B cell (primary cell): ENCODE measurements at regions not wholly inside any gene's neighbourhood (a gene's known extent, or its start where the extent isn't known, plus 50 kb on each side); places are given as distances from the start of the nearest gene placed in this dataset.

Experiments used
- ATAC-seq: fragments of 200-7000 bp; cut with Tn5 transposase; one replicate; pipeline ENCODE4 v1.10.0; 2021; ENCODE audit warnings: low read depth, mild to moderate bottlenecking, moderate number of reproducible peaks, moderate library complexity
- CTCF ChIA-PET: fragments of 350-600 bp; sonication (Branson Sonifier 250); formaldehyde crosslinking; loops from one replicate; lab custom pipeline; 2021; ENCODE audit warnings: antibody characterized with exemption, inconsistent platforms; lab: Charles Lee
- POLR2A ChIA-PET: fragments of 350-600 bp; sonication (Branson Sonifier 250); formaldehyde crosslinking; loops from one replicate; lab custom pipeline; 2021; ENCODE audit warnings: antibody characterized with exemption; lab: Charles Lee
- DNase-seq: peaks from one replicate; pipeline ENCODE4 v3.0.0; 2013
- H2AFZ ChIP-seq: 2 replicates; pipeline ENCODE4 v1.6.1; 2012; ENCODE audit warnings: mild to moderate bottlenecking, low read depth, low read length; ENCODE audit not compliant: insufficient read depth, poor library complexity, severe bottlenecking
- H3K27ac ChIP-seq, 2 donors: 1 replicate in 1 of 2; 2 replicates in 1 of 2; pipeline ENCODE4 v1.5.1; 2012 to 2013; ENCODE audit warnings: low read length in 2 of 2, mild to moderate bottlenecking in 2 of 2, moderate library complexity in 1 of 2
- H3K27me3 ChIP-seq, 4 experiments: fragments of 200-600 bp in 1 of 4; sonication (generic) in 1 of 4; replicated peaks in 1 of 4; 1 replicate in 2 of 4; 2 replicates in 2 of 4; pipeline versions ENCODE4 v1.6.1 to v1.7.0; 2013 to 2016; ENCODE audit warnings: low read length in 3 of 4, mild to moderate bottlenecking in 2 of 4, mixed read lengths in 1 of 4, moderate library complexity in 1 of 4; ENCODE audit not compliant: insufficient read depth in 4 of 4, control insufficient read depth in 3 of 4; ENCODE audit errors: control extremely low read depth in 1 of 4
- H3K36me3 ChIP-seq, 2 experiments: replicated peaks in 1 of 2; 1 replicate in 1 of 2; 2 replicates in 1 of 2; pipeline versions ENCODE4 v1.6.1 to v1.7.1; 2013; ENCODE audit warnings: low read length in 1 of 2; ENCODE audit not compliant: insufficient read depth in 2 of 2, control insufficient read depth in 1 of 2; ENCODE audit errors: control extremely low read depth in 1 of 2, extremely low read depth in 1 of 2
- H3K4me1 ChIP-seq, 2 donors: fragments of 200-600 bp in 1 of 2; sonication (generic) in 1 of 2; 1 replicate in 1 of 2; 2 replicates in 1 of 2; pipeline versions ENCODE4 v1.5.1 to v1.6.1; 2013 to 2017; ENCODE audit warnings: low read length in 2 of 2; ENCODE audit not compliant: control insufficient read depth in 2 of 2, insufficient read depth in 2 of 2
- H3K4me2 ChIP-seq: replicated peaks from 2 replicates; pipeline ENCODE3; 2012; ENCODE audit warnings: mild to moderate bottlenecking, low read depth, low read length; ENCODE audit not compliant: poor library complexity, severe bottlenecking
- H3K4me3 ChIP-seq, 5 experiments: fragments of 200-600 bp in 1 of 5; sonication (generic) in 1 of 5; 1 replicate in 3 of 5; 2 replicates in 2 of 5; pipeline versions ENCODE4 v1.5.1 to v1.7.0; 2011 to 2016; ENCODE audit warnings: low read length in 4 of 5, mild to moderate bottlenecking in 4 of 5, low read depth in 2 of 5, control low read depth in 1 of 5, moderate library complexity in 1 of 5; ENCODE audit not compliant: insufficient read depth in 1 of 5; ENCODE audit errors: control extremely low read depth in 1 of 5, extremely low read depth in 1 of 5
- H3K79me2 ChIP-seq: fragments of 200-600 bp; sonication (generic); one replicate; pipeline ENCODE4 v1.6.0; 2016; ENCODE audit warnings: low read length; ENCODE audit not compliant: control insufficient read depth, insufficient read depth
- H3K9ac ChIP-seq: fragments of 200-600 bp; sonication (generic); 2 replicates; pipeline ENCODE4 v1.6.1; 2017; ENCODE audit warnings: mild to moderate bottlenecking, low read length, moderate library complexity
- H3K9me3 ChIP-seq, 3 donors: one replicate each; pipeline versions ENCODE4 v1.6.1 to v1.7.1; 2013; ENCODE audit warnings: low read length in 2 of 3; ENCODE audit not compliant: control insufficient read depth in 2 of 3, insufficient read depth in 1 of 3; ENCODE audit errors: control extremely low read depth in 1 of 3
- H4K20me1 ChIP-seq: 2 replicates; pipeline ENCODE4 v1.6.0; 2012; ENCODE audit warnings: mild to moderate bottlenecking, low read length; ENCODE audit not compliant: insufficient read depth, control insufficient read depth, poor library complexity, severe bottlenecking
- H3K27ac Mint-ChIP-seq: one replicate; pipeline ENCODE4 v1.8.0; 2021; ENCODE audit warnings: mixed read lengths
- H3K27me3 Mint-ChIP-seq: one replicate; pipeline ENCODE4 v1.8.0; 2021; ENCODE audit warnings: mixed read lengths
- H3K4me1 Mint-ChIP-seq: one replicate; pipeline ENCODE4 v1.8.0; 2021; ENCODE audit warnings: mixed read lengths
- H3K4me3 Mint-ChIP-seq: one replicate; pipeline ENCODE4 v1.8.0; 2021; ENCODE audit warnings: mixed read lengths
- H3K9me3 Mint-ChIP-seq: one replicate; pipeline ENCODE4 v1.8.0; 2022; ENCODE audit warnings: mixed read lengths; ENCODE audit not compliant: insufficient read depth
- EZH2 ChIP-seq: IDR thresholded peaks from 2 replicates; pipeline ENCODE4 v1.6.1; 2012; ENCODE audit warnings: borderline replicate concordance, low read depth, mild to moderate bottlenecking, moderate library complexity, low read length; ENCODE audit not compliant: insufficient read depth, poor library complexity, severe bottlenecking
- WGBS: methylation state at CpG from one replicate; pipeline ENCODE4 v1.1.5; 2013; ENCODE audit warnings: missing lambda C conversion rate; ENCODE audit not compliant: insufficient coverage; 5-methylcytosine and 5-hydroxymethylcytosine counted together
- intact Hi-C: fragments of 100-400 bp; cut with micrococcal nuclease; formaldehyde crosslinking; loops from one replicate; pipeline ENCODE4 v1.10.0; 2022
- TF ChIP-seq, protein P1 (sequence below): fragments of 200-600 bp; IDR thresholded peaks from one replicate; pipeline ENCODE4 v1.8.0; 2022; ENCODE audit warnings: antibody characterized with exemption, mild to moderate bottlenecking

GRCh38 chr1:191971447-191971846 lies 186.8 kb upstream of the RGS18 start:
- intact Hi-C loops = no loop called here
- 100% methylated on average over 2 of the region's 3 CpGs for WGBS
- Histone ChIP-seq H3K79me2 (no peaks in the 10 kb centered on the region), H3K27me3 (no peaks in the 10 kb centered on the region), H3K9me3 (peaks cover 0 to 2% (median 0%) of the 10 kb centered on the region in 3 donors), H3K4me2 (no peak overlapping the region), H3K4me1 (no peaks in the 10 kb centered on the region), H3K4me3 (no peak overlapping the region), H3K9ac (no peak overlapping the region), H3K36me3 (no peaks in the 10 kb centered on the region), H4K20me1 (no peaks in the 10 kb centered on the region), H3K27ac (no peak overlapping the region), H2AFZ (no peak overlapping the region)
- TF ChIP-seq, protein P1, sequence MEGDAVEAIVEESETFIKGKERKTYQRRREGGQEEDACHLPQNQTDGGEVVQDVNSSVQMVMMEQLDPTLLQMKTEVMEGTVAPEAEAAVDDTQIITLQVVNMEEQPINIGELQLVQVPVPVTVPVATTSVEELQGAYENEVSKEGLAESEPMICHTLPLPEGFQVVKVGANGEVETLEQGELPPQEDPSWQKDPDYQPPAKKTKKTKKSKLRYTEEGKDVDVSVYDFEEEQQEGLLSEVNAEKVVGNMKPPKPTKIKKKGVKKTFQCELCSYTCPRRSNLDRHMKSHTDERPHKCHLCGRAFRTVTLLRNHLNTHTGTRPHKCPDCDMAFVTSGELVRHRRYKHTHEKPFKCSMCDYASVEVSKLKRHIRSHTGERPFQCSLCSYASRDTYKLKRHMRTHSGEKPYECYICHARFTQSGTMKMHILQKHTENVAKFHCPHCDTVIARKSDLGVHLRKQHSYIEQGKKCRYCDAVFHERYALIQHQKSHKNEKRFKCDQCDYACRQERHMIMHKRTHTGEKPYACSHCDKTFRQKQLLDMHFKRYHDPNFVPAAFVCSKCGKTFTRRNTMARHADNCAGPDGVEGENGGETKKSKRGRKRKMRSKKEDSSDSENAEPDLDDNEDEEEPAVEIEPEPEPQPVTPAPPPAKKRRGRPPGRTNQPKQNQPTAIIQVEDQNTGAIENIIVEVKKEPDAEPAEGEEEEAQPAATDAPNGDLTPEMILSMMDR = no peak
- TF ChIP-seq EZH2 = no peak
- ChIA-PET POLR2A (no interaction called here), CTCF (no interaction called here)
- Mint-ChIP-seq H3K27me3 (no peaks in the 10 kb centered on the region), H3K27ac (no peak overlapping the region), H3K9me3 (peaks cover 2% of the 10 kb centered on the region), H3K4me1 (no peaks in the 10 kb centered on the region), H3K4me3 (no peak overlapping the region)
- DNase-seq = no peak
- ATAC-seq = no peak

- H3K27me3 Mint-ChIP-seq = no peaks in the 10 kb centered on the region
- H3K9me3 Mint-ChIP-seq = peaks cover 2% of the 10 kb centered on the region
- no peaks in the 10 kb centered on the region for H3K4me1 Mint-ChIP-seq
- no peak for TF ChIP-seq EZH2
- TF ChIP-seq, protein P1 = no peak
- no peak overlapping the region for H3K27ac ChIP-seq
- DNase-seq (no peak), ATAC-seq (no peak)
- no CpG with 5 or more reads among the region's 2 CpGs for WGBS
- no peaks in the 10 kb centered on the region for H3K27me3 ChIP-seq
- no peak overlapping the region for H3K4me2 ChIP-seq
- H3K4me3 ChIP-seq = no peak overlapping the region
- no peaks in the 10 kb centered on the region for H3K4me1 ChIP-seq
- H2AFZ ChIP-seq = no peak overlapping the region
- ChIA-PET CTCF (interaction anchor here (1.3 kb wide), 1 partner anchor 12 kb away, joined by 3 read pairs; no protein-coding TSS in a partner anchor), POLR2A (no interaction called here)
- H3K9ac ChIP-seq = no peak overlapping the region
- H3K27ac Mint-ChIP-seq = no peak overlapping the region
- no peaks in the 10 kb centered on the region for H3K79me2 ChIP-seq
- H3K9me3 ChIP-seq = peaks cover 0 to 2% (median 0%) of the 10 kb centered on the region in 3 donors
- H3K36me3 ChIP-seq = no peaks in the 10 kb centered on the region
- H3K4me3 Mint-ChIP-seq = no peak overlapping the region
- H4K20me1 ChIP-seq = no peaks in the 10 kb centered on the region
- intact Hi-C loops = no loop called here
Observed at GRCh38 chr1:191974004-191974403, 184.3 kb upstream of the RGS18 start.
